ENCODE measurements at regions not wholly inside any gene's neighbourhood (a gene's known extent, or its start where the extent isn't known, plus 50 kb on each side); places are given as distances from the start of the nearest gene placed in this dataset.

GRCh38 chr4:45408996-45409395 is 682.6 kb upstream of the GNPDA2 start:
- no peak for TF ChIP-seq CTCF (IDR thresholded peaks at IDR 0.05; ENCODE audit: low read depth, low read length)
- no peak for TF ChIP-seq POLR2A (IDR thresholded peaks at IDR 0.05; ENCODE audit: extremely low read depth, insufficient read length)
- TF ChIP-seq MYC (IDR thresholded peaks at IDR 0.05; ENCODE audit: low read depth, low read length), result no peak

All from NB4 (cell line).